ENCODE measurements at regions not wholly inside any gene's neighbourhood (a gene's known extent, or its start where the extent isn't known, plus 50 kb on each side); places are given as distances from the start of the nearest gene placed in this dataset.

DNA sequence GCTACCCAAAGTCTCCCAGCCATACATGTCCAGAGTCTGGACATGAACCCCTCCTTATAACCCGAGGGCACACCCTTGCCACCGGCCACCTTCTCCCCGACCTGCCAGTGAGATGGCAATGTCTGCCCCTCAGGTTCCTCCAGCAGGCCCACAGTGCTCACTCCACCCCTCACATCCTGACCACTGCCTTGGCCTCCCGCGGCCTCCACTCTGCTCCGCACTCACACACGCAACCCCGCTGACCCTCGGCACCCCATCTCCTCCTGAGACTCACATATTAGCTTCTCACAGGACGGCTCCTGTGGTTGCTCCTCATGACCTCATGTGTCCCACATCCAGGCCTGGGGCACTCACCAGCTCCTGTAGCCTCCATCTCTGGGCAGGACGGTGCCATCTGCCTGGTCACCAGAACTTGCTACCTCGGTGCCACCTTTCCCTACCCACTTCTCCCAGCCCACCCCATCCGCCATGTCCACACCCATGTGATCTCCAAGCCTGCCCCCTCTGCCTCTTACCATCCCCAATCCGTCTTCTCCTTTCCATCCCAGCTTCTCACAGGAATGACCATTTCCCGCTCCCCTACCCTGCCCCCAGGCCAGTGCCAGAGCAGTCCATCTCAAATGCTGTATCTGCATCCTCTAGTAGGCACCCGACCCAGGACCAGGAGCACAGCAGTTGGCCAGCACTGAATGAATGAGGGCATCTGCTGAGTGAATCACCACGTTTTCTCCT is 198.6 kb upstream of the DIO3 start:
- TF ChIP-seq CTCF (conservative IDR thresholded peaks at IDR 0.05; ENCODE audit: low read depth, low read length) (no peak), EZH2 (IDR thresholded peaks at IDR 0.05; ENCODE audit: borderline replicate concordance, low read depth, low read length, poor library complexity, severe bottlenecking) (no peak)

Data from A673 (cell line).